Neural progenitor cell (in vitro differentiated cells): ENCODE measurements at regions not wholly inside any gene's neighbourhood (a gene's known extent, or its start where the extent isn't known, plus 50 kb on each side); places are given as distances from the start of the nearest gene placed in this dataset.

Experiments used
- DNase-seq: peaks from one replicate; pipeline ENCODE4 v3.0.0-alpha.2; 2016; ENCODE audit warnings: low spot score
- H2AFZ ChIP-seq: fragments of 200-600 bp; sonication (generic); replicated peaks from 2 replicates; pipeline ENCODE4 v1.6.1; 2016; ENCODE audit warnings: antibody characterized with exemption
- H3F3A ChIP-seq: fragments of 200-600 bp; sonication (generic); 2 replicates; pipeline ENCODE4 v1.6.1; 2016; ENCODE audit warnings: antibody characterized with exemption, low read depth
- H3K27ac ChIP-seq: fragments of 200-600 bp; sonication (generic); 2 replicates; pipeline ENCODE4 v1.5.1; 2016; ENCODE audit warnings: mild to moderate bottlenecking
- H3K27me3 ChIP-seq: fragments of 200-600 bp; sonication (generic); 2 replicates; pipeline ENCODE4 v1.6.1; 2016; ENCODE audit warnings: mild to moderate bottlenecking, moderate library complexity
- H3K36me3 ChIP-seq: fragments of 200-600 bp; sonication (generic); 2 replicates; pipeline ENCODE4 v1.5.1; 2016
- H3K4me1 ChIP-seq: fragments of 200-600 bp; sonication (generic); 2 replicates; pipeline ENCODE4 v1.6.1; 2016; ENCODE audit warnings: mixed run types
- H3K4me2 ChIP-seq: fragments of 200-600 bp; sonication (generic); 2 replicates; pipeline ENCODE4 v1.6.1; 2016
- H3K4me3 ChIP-seq: fragments of 200-600 bp; sonication (generic); 2 replicates; pipeline ENCODE4 v1.5.1; 2016
- H3K79me2 ChIP-seq: fragments of 200-600 bp; sonication (generic); 2 replicates; pipeline ENCODE4 v1.6.1; 2016; ENCODE audit warnings: low read depth
- H3K9ac ChIP-seq: fragments of 200-600 bp; sonication (generic); 2 replicates; pipeline ENCODE4 v1.6.1; 2016
- H3K9me3 ChIP-seq: fragments of 200-600 bp; sonication (generic); 2 replicates; pipeline ENCODE4 v1.5.1; 2016; ENCODE audit warnings: low read depth
- H4K20me1 ChIP-seq: fragments of 200-600 bp; sonication (generic); 2 replicates; pipeline ENCODE4 v1.6.1; 2016; ENCODE audit warnings: low read depth
- H3K27ac Mint-ChIP-seq: 3 replicates; pipeline ENCODE4 v1.8.0; 2021; ENCODE audit warnings: mixed read lengths
- H3K27me3 Mint-ChIP-seq: 2 replicates; pipeline ENCODE4 v1.8.0; 2022; ENCODE audit warnings: low read depth, mild to moderate bottlenecking, inconsistent platforms, moderate library complexity, mixed read lengths; ENCODE audit not compliant: insufficient read depth
- H3K36me3 Mint-ChIP-seq: 3 replicates; pipeline ENCODE4 v1.8.0; 2021; ENCODE audit warnings: mixed read lengths
- H3K4me1 Mint-ChIP-seq: 3 replicates; pipeline ENCODE4 v1.8.0; 2021; ENCODE audit warnings: mixed read lengths
- H3K4me3 Mint-ChIP-seq: 3 replicates; pipeline ENCODE4 v1.8.0; 2021; ENCODE audit warnings: mild to moderate bottlenecking, moderate library complexity, mixed read lengths
- H3K9me3 Mint-ChIP-seq: 3 replicates; pipeline ENCODE4 v1.8.0; 2020; ENCODE audit warnings: mixed read lengths
- CTCF ChIP-seq: fragments of 200-600 bp; sonication (generic); IDR thresholded peaks from 2 replicates; pipeline ENCODE4 v1.5.1; 2017; ENCODE audit warnings: antibody characterized with exemption, mild to moderate bottlenecking
- EZH2 ChIP-seq: fragments of 200-600 bp; sonication (generic); IDR thresholded peaks from 2 replicates; pipeline ENCODE4 v1.6.1; 2017; ENCODE audit warnings: antibody characterized with exemption, mild to moderate bottlenecking, moderate library complexity
- EZH2phosphoT487 ChIP-seq: fragments of 200-600 bp; sonication (generic); IDR thresholded peaks from 2 replicates; pipeline ENCODE4 v1.6.1; 2017; ENCODE audit warnings: antibody characterized with exemption

GRCh38 chr16:85459529-85460251, 153.4 kb upstream of the GSE1 start:
- Histone ChIP-seq H3K27me3 (peaks cover 63% of the 10 kb centered on the region), H3K4me1 (peaks cover 43% of the 10 kb centered on the region), H3K36me3 (no peaks in the 10 kb centered on the region), H3K27ac (no peak overlapping the region), H2AFZ (no peak overlapping the region), H3K9me3 (no peaks in the 10 kb centered on the region), H4K20me1 (peaks cover 68% of the 10 kb centered on the region), H3K9ac (no peak overlapping the region), H3F3A (peaks cover 46% of the 10 kb centered on the region), H3K4me2 (no peak overlapping the region), H3K79me2 (no peaks in the 10 kb centered on the region), H3K4me3 (no peak overlapping the region)
- Mint-ChIP-seq H3K4me1 (peaks cover 60% of the 10 kb centered on the region), H3K27ac (no peak overlapping the region), H3K36me3 (no peaks in the 10 kb centered on the region), H3K9me3 (no peaks in the 10 kb centered on the region), H3K4me3 (no peak overlapping the region), H3K27me3 (peaks cover 7% of the 10 kb centered on the region)
- TF ChIP-seq EZH2 (no peak), CTCF (no peak), EZH2phosphoT487 (no peak)
- DNase-seq: no peak

DNA sequence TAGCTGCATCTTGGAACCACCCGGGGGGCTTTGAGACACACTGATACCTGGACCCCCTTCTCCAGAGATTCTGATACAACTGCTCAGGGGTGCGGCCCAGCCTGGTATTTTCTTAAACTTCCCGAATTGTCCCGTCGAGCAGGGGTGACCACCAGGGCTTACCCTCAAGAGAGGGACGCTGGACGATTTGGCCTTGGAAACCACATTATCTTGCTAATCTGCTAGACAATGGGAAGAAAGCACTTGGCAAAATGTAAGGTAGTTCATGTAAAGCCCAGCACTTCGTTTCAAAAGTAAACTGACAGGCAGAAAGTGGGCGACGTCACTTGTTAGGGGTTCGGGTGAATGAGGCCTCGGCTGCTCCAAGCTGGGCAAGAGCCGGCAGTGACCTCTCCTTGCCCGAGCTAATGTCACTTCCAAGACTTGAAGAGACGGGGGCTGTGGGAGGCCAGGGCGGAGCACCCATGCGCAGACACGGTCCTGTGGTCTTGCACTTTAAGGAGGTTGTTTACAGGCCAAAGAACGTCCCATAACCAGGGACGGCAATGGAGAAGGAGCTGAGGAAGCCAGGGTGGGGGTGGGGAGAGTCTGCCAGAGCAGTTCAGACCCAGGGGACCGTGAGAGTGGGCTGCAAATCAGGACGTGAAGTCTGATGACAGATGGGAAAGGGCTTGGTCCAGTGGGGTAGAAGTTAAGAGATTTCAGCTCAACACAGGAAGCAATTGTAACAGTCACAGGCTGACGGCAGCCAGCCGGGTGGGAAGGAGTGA, 152.7 kb upstream of the GSE1 start:
- Histone ChIP-seq H3K9me3 (no peaks in the 10 kb centered on the region), H3K27me3 (peaks cover 70% of the 10 kb centered on the region), H4K20me1 (peaks cover 69% of the 10 kb centered on the region), H3K4me3 (no peak overlapping the region), H2AFZ (no peak overlapping the region), H3K9ac (no peak overlapping the region), H3K36me3 (no peaks in the 10 kb centered on the region), H3K4me2 (peak overlapping the region; percentile 69), H3K4me1 (peaks cover 43% of the 10 kb centered on the region), H3K27ac (no peak overlapping the region), H3K79me2 (no peaks in the 10 kb centered on the region), H3F3A (peaks cover 46% of the 10 kb centered on the region)
- Mint-ChIP-seq H3K9me3 (no peaks in the 10 kb centered on the region), H3K27ac (no peak overlapping the region), H3K27me3 (peaks cover 7% of the 10 kb centered on the region), H3K4me3 (peak overlapping the region; percentile 67), H3K4me1 (peaks cover 61% of the 10 kb centered on the region), H3K36me3 (no peaks in the 10 kb centered on the region)
- DNase-seq: no peak
- TF ChIP-seq EZH2 (no peak), EZH2phosphoT487 (no peak), CTCF (no peak)

- Histone ChIP-seq H3K27ac (no peak overlapping the region), H4K20me1 (peaks cover 61% of the 10 kb centered on the region), H3K4me2 (peak overlapping the region; percentile 69), H3K9me3 (no peaks in the 10 kb centered on the region), H3K27me3 (peaks cover 77% of the 10 kb centered on the region), H3K4me3 (peak overlapping the region; percentile 28), H3K36me3 (no peaks in the 10 kb centered on the region), H3F3A (peaks cover 46% of the 10 kb centered on the region), H3K79me2 (no peaks in the 10 kb centered on the region), H3K9ac (no peak overlapping the region), H3K4me1 (peaks cover 43% of the 10 kb centered on the region), H2AFZ (no peak overlapping the region)
- peak; percentile 53 for DNase-seq
- Mint-ChIP-seq H3K27me3 (peaks cover 9% of the 10 kb centered on the region), H3K4me3 (peak overlapping the region; percentile 90), H3K36me3 (no peaks in the 10 kb centered on the region), H3K4me1 (peaks cover 59% of the 10 kb centered on the region), H3K27ac (no peak overlapping the region), H3K9me3 (no peaks in the 10 kb centered on the region)
- TF ChIP-seq EZH2phosphoT487 (no peak), CTCF (no peak)
These were observed 151.9 kb upstream of the GSE1 start for GRCh38 chr16:85461022-85461813.
